ENCODE measurements at regions not wholly inside any gene's neighbourhood (a gene's known extent, or its start where the extent isn't known, plus 50 kb on each side); places are given as distances from the start of the nearest gene placed in this dataset.

GRCh38 chr10:6759961-6760360, 179.9 kb upstream of the PRKCQ start:
- H3K9me3 ChIP-seq (ENCODE audit: low read length): no peaks in the 10 kb centered on the region
- no peaks in the 10 kb centered on the region for H3K9me2 ChIP-seq (ENCODE audit: low read depth, low read length)
- H2AFZ ChIP-seq (ENCODE audit: low read length): no peak overlapping the region
- no peaks in the 10 kb centered on the region for H3K4me1 ChIP-seq (ENCODE audit: insufficient read depth, low read length, severe bottlenecking)
- H3K27me3 ChIP-seq (ENCODE audit: insufficient read depth, low read length): no peaks in the 10 kb centered on the region
- H4K20me1 ChIP-seq (ENCODE audit: insufficient read depth, low read length): no peaks in the 10 kb centered on the region
- H3K79me2 ChIP-seq (ENCODE audit: insufficient read depth, low read length): no peaks in the 10 kb centered on the region
- H3K27ac ChIP-seq (ENCODE audit: low read depth, low read length, poor library complexity, severe bottlenecking): no peak overlapping the region
- TF ChIP-seq EZH2 (IDR thresholded peaks at IDR 0.05; ENCODE audit: borderline replicate concordance, low read length): no peak
- TF ChIP-seq, protein P1, sequence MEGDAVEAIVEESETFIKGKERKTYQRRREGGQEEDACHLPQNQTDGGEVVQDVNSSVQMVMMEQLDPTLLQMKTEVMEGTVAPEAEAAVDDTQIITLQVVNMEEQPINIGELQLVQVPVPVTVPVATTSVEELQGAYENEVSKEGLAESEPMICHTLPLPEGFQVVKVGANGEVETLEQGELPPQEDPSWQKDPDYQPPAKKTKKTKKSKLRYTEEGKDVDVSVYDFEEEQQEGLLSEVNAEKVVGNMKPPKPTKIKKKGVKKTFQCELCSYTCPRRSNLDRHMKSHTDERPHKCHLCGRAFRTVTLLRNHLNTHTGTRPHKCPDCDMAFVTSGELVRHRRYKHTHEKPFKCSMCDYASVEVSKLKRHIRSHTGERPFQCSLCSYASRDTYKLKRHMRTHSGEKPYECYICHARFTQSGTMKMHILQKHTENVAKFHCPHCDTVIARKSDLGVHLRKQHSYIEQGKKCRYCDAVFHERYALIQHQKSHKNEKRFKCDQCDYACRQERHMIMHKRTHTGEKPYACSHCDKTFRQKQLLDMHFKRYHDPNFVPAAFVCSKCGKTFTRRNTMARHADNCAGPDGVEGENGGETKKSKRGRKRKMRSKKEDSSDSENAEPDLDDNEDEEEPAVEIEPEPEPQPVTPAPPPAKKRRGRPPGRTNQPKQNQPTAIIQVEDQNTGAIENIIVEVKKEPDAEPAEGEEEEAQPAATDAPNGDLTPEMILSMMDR (IDR thresholded peaks at IDR 0.05; ENCODE audit: low read length): no peak
- H3K9ac ChIP-seq (ENCODE audit: low read length): no peak overlapping the region
- H3K4me3 ChIP-seq (ENCODE audit: low read depth, low read length, poor library complexity, severe bottlenecking): no peak overlapping the region
- H3K4me2 ChIP-seq (ENCODE audit: low read length): no peak overlapping the region
- H3F3A ChIP-seq (ENCODE audit: insufficient read depth, low read length): no peaks in the 10 kb centered on the region
- no peaks in the 10 kb centered on the region for H3K36me3 ChIP-seq (ENCODE audit: insufficient read depth, low read length)

DNA sequence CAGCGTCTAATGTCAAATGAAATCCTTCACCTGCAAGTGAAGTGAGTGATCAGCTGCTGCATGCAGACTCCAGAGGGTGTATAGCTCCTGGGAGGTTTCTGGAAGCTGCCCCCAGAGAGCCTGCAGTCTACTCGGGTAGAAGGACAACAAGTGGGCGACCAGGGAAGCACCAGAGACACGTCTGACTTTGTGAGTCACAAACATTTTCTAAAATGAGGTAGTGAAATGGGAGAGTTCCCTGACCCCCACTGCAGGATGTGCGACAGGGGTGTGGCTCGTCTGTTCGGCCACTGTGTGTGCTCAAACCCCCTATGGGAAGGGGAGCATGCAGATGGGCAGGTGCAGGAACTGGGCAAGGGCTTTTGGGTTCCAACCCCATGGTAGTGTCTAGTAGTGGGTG, 177.1 kb upstream of the PRKCQ start:
- Histone ChIP-seq H2AFZ (ENCODE audit: low read length) (no peak overlapping the region), H3K4me2 (ENCODE audit: low read length) (no peak overlapping the region), H3K9ac (ENCODE audit: low read length) (no peak overlapping the region), H3K36me3 (ENCODE audit: insufficient read depth, low read length) (no peaks in the 10 kb centered on the region), H3K9me3 (ENCODE audit: low read length) (no peaks in the 10 kb centered on the region), H3K4me1 (ENCODE audit: insufficient read depth, low read length, severe bottlenecking) (no peaks in the 10 kb centered on the region), H3K9me2 (ENCODE audit: low read depth, low read length) (no peaks in the 10 kb centered on the region), H3K27me3 (ENCODE audit: insufficient read depth, low read length) (no peaks in the 10 kb centered on the region), H4K20me1 (ENCODE audit: insufficient read depth, low read length) (no peaks in the 10 kb centered on the region), H3F3A (ENCODE audit: insufficient read depth, low read length) (no peaks in the 10 kb centered on the region), H3K4me3 (ENCODE audit: low read depth, low read length, poor library complexity, severe bottlenecking) (no peak overlapping the region), H3K79me2 (ENCODE audit: insufficient read depth, low read length) (no peaks in the 10 kb centered on the region), H3K27ac (ENCODE audit: low read depth, low read length, poor library complexity, severe bottlenecking) (no peak overlapping the region)
- TF ChIP-seq, protein P1 (IDR thresholded peaks at IDR 0.05; ENCODE audit: low read length): no peak
- no peak for TF ChIP-seq EZH2 (IDR thresholded peaks at IDR 0.05; ENCODE audit: borderline replicate concordance, low read length)

DNA sequence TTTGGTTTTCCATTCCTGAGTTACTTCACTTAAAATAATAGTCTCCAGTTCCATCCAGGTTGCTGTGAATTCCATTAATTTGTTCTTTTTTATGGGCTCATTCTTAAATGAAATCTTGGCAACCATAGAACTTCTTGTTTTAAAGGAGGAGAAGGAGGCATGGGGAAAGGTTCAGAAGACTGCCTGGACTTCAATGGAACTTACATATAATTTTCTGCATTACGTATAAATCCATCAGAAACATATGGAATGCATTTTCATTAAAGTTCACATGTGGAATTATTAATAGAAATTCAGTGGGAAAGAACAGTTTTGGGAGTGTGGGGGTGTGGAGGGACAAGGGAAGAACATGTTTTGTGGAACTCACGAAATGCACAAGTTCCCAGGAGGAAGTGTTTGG, 176.6 kb upstream of the PRKCQ start:
- Histone ChIP-seq H3K79me2 (ENCODE audit: insufficient read depth, low read length) (no peaks in the 10 kb centered on the region), H3K27ac (ENCODE audit: low read depth, low read length, poor library complexity, severe bottlenecking) (no peak overlapping the region), H3K4me3 (ENCODE audit: low read depth, low read length, poor library complexity, severe bottlenecking) (no peak overlapping the region), H4K20me1 (ENCODE audit: insufficient read depth, low read length) (no peaks in the 10 kb centered on the region), H3F3A (ENCODE audit: insufficient read depth, low read length) (no peaks in the 10 kb centered on the region), H2AFZ (ENCODE audit: low read length) (no peak overlapping the region), H3K9me3 (ENCODE audit: low read length) (no peaks in the 10 kb centered on the region), H3K36me3 (ENCODE audit: insufficient read depth, low read length) (no peaks in the 10 kb centered on the region), H3K9me2 (ENCODE audit: low read depth, low read length) (no peaks in the 10 kb centered on the region), H3K27me3 (ENCODE audit: insufficient read depth, low read length) (no peaks in the 10 kb centered on the region), H3K4me2 (ENCODE audit: low read length) (no peak overlapping the region), H3K9ac (ENCODE audit: low read length) (no peak overlapping the region), H3K4me1 (ENCODE audit: insufficient read depth, low read length, severe bottlenecking) (no peaks in the 10 kb centered on the region)
- TF ChIP-seq EZH2 (IDR thresholded peaks at IDR 0.05; ENCODE audit: borderline replicate concordance, low read length): no peak
- TF ChIP-seq, protein P1 (IDR thresholded peaks at IDR 0.05; ENCODE audit: low read length): no peak
